ENCODE measurements at regions not wholly inside any gene's neighbourhood (a gene's known extent, or its start where the extent isn't known, plus 50 kb on each side); places are given as distances from the start of the nearest gene placed in this dataset.

DNA sequence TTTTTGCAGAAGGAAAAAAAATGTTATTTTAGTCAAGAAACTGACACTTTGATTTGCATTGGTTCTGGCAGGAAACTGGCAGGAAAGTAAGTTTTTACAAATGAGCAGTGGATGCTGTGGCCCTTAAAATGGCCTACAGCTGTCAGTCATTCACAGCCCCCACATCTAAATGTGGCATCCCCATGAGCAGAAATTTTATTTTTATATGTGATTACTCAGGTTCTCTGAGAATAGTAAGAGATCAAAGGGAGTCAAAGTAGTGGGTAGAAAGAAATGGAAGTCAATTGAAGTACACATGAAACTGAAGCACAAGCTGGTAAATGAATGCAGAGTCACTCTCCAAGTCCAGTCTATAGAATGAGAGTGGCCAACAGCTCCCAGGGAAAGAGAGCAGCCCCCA is 80.3 kb downstream of the ENC1 start:
- H3K27me3 Mint-ChIP-seq (ENCODE audit: unreplicated experiment), result no peaks in the 10 kb centered on the region
- H3K4me1 Mint-ChIP-seq (ENCODE audit: unreplicated experiment), result peaks cover 10% of the 10 kb centered on the region
- no peaks in the 10 kb centered on the region for H3K9me3 Mint-ChIP-seq (ENCODE audit: unreplicated experiment)
- DNase-seq (ENCODE audit: low spot score), result no peak
- no peak overlapping the region for H3K27ac Mint-ChIP-seq (ENCODE audit: unreplicated experiment)
- no peaks in the 10 kb centered on the region for H3K36me3 Mint-ChIP-seq (ENCODE audit: low read depth, unreplicated experiment)
- TF ChIP-seq CTCF (IDR thresholded peaks at IDR 0.05; ENCODE audit: unreplicated experiment), result no peak
- H3K4me3 Mint-ChIP-seq (ENCODE audit: unreplicated experiment), result no peak overlapping the region

- Mint-ChIP-seq H3K9me3 (ENCODE audit: unreplicated experiment) (no peaks in the 10 kb centered on the region), H3K36me3 (ENCODE audit: low read depth, unreplicated experiment) (no peaks in the 10 kb centered on the region), H3K4me1 (ENCODE audit: unreplicated experiment) (peaks cover 10% of the 10 kb centered on the region), H3K27me3 (ENCODE audit: unreplicated experiment) (no peaks in the 10 kb centered on the region), H3K27ac (ENCODE audit: unreplicated experiment) (no peak overlapping the region), H3K4me3 (ENCODE audit: unreplicated experiment) (no peak overlapping the region)
- no peak for DNase-seq (ENCODE audit: low spot score)
- no peak for TF ChIP-seq CTCF (IDR thresholded peaks at IDR 0.05; ENCODE audit: unreplicated experiment)
Observed at GRCh38 chr5:74556631-74557595, 83.6 kb downstream of the ENC1 start.

DNA sequence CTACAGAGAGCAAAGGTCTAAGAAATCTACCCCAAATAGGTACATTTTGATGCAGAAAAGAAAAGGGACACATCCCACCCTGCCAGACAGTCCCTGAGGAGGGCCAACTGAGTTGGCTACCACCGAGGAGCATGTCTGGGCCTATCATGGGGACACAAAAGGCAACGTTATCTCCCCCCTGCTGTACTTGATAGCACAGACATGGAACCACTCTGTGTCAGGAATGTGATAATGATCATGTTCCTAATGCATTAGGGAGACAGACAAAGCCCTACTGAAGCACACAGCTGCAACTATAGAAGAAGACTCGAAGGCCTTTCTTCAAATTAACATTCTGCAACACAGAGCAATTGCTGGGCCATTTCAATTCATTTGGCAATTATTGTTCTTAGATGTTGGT is 84.5 kb downstream of the ENC1 start:
- no peak for DNase-seq (ENCODE audit: low spot score)
- no peak overlapping the region for H3K4me3 Mint-ChIP-seq (ENCODE audit: unreplicated experiment)
- no peak for TF ChIP-seq CTCF (IDR thresholded peaks at IDR 0.05; ENCODE audit: unreplicated experiment)
- no peak overlapping the region for H3K27ac Mint-ChIP-seq (ENCODE audit: unreplicated experiment)
- H3K36me3 Mint-ChIP-seq (ENCODE audit: low read depth, unreplicated experiment), result no peaks in the 10 kb centered on the region
- H3K9me3 Mint-ChIP-seq (ENCODE audit: unreplicated experiment), result no peaks in the 10 kb centered on the region
- H3K27me3 Mint-ChIP-seq (ENCODE audit: unreplicated experiment), result no peaks in the 10 kb centered on the region
- H3K4me1 Mint-ChIP-seq (ENCODE audit: unreplicated experiment), result peaks cover 10% of the 10 kb centered on the region

DNA sequence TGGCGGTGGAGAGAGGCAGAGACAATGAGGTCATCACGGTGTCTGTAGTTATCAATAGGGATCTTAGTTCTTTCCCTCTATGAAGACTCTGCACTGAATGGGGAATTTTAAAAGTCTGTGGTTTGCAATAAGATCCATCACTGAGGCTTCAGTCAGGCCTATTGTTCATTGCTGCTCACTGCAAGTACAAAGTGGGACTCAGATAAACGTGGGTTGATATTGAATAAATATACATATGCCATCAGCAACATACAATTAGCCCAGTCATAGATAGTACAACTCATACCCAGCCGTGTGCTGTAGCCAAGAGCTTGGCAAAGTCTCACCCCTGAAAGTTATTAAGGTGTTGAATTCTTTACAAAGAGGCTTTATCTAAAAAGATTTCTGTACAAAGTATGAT is 88.4 kb downstream of the ENC1 start:
- Mint-ChIP-seq H3K36me3 (ENCODE audit: low read depth, unreplicated experiment) (no peaks in the 10 kb centered on the region), H3K27me3 (ENCODE audit: unreplicated experiment) (no peaks in the 10 kb centered on the region), H3K4me1 (ENCODE audit: unreplicated experiment) (peaks cover 12% of the 10 kb centered on the region), H3K9me3 (ENCODE audit: unreplicated experiment) (no peaks in the 10 kb centered on the region), H3K27ac (ENCODE audit: unreplicated experiment) (no peak overlapping the region), H3K4me3 (ENCODE audit: unreplicated experiment) (no peak overlapping the region)
- no peak for DNase-seq (ENCODE audit: low spot score)
- no peak for TF ChIP-seq CTCF (IDR thresholded peaks at IDR 0.05; ENCODE audit: unreplicated experiment)

- DNase-seq (ENCODE audit: low spot score), result no peak
- no peak for TF ChIP-seq CTCF (IDR thresholded peaks at IDR 0.05; ENCODE audit: unreplicated experiment)
- no peak overlapping the region for H3K27ac Mint-ChIP-seq (ENCODE audit: unreplicated experiment)
- H3K9me3 Mint-ChIP-seq (ENCODE audit: unreplicated experiment), result no peaks in the 10 kb centered on the region
- peaks cover 12% of the 10 kb centered on the region for H3K4me1 Mint-ChIP-seq (ENCODE audit: unreplicated experiment)
- H3K27me3 Mint-ChIP-seq (ENCODE audit: unreplicated experiment), result no peaks in the 10 kb centered on the region
- H3K4me3 Mint-ChIP-seq (ENCODE audit: unreplicated experiment), result no peak overlapping the region
- no peaks in the 10 kb centered on the region for H3K36me3 Mint-ChIP-seq (ENCODE audit: low read depth, unreplicated experiment)
Observed at GRCh38 chr5:74550927-74551326, 89.6 kb downstream of the ENC1 start.

Measured in endothelial cell (in vitro differentiated cells).